ENCODE measurements at regions not wholly inside any gene's neighbourhood (a gene's known extent, or its start where the extent isn't known, plus 50 kb on each side); places are given as distances from the start of the nearest gene placed in this dataset.

- TF ChIP-seq EZH2 (IDR thresholded peaks at IDR 0.05; ENCODE audit: insufficient read depth, low read length) (no peak), CTCF (IDR thresholded peaks at IDR 0.05; ENCODE audit: insufficient read depth, low read depth, low read length) (no peak)
Observed at GRCh38 chr13:50179977-50180376, 164.7 kb downstream of the KCNRG start.

All from astrocyte (in vitro differentiated cells and primary cell).